ENCODE measurements at regions not wholly inside any gene's neighbourhood (a gene's known extent, or its start where the extent isn't known, plus 50 kb on each side); places are given as distances from the start of the nearest gene placed in this dataset.

DNA sequence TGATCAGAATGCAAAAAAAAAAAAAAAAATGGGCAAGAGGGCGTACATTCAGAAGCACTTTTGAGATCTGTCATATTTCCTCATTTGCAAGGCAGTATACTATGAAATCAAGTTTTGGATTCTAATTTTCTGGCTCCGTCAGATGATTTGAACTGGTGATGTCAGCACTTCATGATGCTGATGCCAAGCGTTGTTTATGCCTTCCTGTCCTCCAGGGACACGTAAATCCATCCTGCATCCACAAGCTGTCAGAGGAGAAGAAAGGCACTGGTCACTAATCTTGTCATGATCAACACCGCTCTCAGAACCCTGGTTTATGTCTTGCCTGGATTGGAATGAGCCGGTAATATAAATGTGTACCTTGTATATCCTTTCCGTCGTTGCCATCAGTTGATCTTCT, 152.1 kb upstream of the EPHA3 start:
- no peak overlapping the region for H3K4me3 ChIP-seq (ENCODE audit: low read depth in 1 of 3, low read length in 3 of 3)
- FAIRE-seq (no peak), DNase-seq (no peak)
- H3K36me3 ChIP-seq (ENCODE audit: control insufficient read depth in 3 of 3, insufficient read depth in 2 of 3, low read depth in 1 of 3, low read length in 3 of 3), result no peaks in the 10 kb centered on the region
- 86 to 87% (median 87%) methylated on average over 8 of the region's 8 CpGs for WGBS, 3 donors
- H3K27me3 ChIP-seq (ENCODE audit: control insufficient read depth in 3 of 3, insufficient read depth in 3 of 3, low read length in 3 of 3), result no peaks in the 10 kb centered on the region
- no peaks in the 10 kb centered on the region for H3K4me1 ChIP-seq (ENCODE audit: control insufficient read depth in 3 of 3, insufficient read depth in 2 of 3, low read depth in 1 of 3, low read length in 2 of 3)
- no peaks in the 10 kb centered on the region for H3K9me3 ChIP-seq (ENCODE audit: control insufficient read depth in 2 of 2, insufficient read depth in 1 of 2, low read depth in 1 of 2, low read length in 1 of 2)
- H3K27ac ChIP-seq (ENCODE audit: low read depth in 1 of 3, low read length in 2 of 3), result no peak overlapping the region

DNA sequence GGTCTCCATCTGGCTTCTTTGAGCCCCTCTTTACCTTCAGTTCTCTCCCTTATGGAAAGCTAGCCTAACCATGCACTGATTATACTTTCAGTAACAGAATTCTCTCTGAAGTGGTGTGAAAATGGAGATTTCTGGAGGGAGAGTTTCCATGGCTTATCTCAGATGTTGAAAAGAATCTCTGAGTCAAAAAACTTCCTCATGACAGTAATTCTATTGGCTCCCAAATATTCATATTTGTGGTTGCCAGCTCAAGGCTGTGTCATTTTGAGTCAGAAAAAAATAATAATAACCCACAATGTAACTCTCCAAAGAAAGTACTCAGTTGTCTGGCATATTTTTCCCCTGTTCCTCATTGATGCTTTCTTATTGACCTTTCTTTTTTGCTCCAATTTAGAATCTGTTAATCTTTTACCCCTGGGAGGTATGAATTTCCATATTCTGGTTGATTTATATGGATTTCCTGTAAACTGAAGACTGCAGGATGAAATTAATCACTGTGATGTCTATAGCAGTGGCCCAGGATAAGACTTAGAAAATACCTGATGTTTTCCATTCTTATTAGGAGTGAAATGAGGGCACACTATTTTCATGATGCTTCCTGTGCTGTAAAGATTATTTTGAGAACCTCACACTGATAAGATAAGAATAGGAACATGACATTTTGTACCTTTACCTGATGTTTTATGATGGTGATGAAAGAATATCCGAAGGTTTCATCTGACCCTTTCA, 149.5 kb upstream of the EPHA3 start:
- WGBS, 3 donors, result 14 to 40% (median 18%) methylated on average over 1 of the region's 1 CpG
- Histone ChIP-seq H3K27ac (ENCODE audit: low read depth in 1 of 3, low read length in 2 of 3) (no peak overlapping the region), H3K36me3 (ENCODE audit: control insufficient read depth in 3 of 3, insufficient read depth in 2 of 3, low read depth in 1 of 3, low read length in 3 of 3) (no peaks in the 10 kb centered on the region), H3K27me3 (ENCODE audit: control insufficient read depth in 3 of 3, insufficient read depth in 3 of 3, low read length in 3 of 3) (no peaks in the 10 kb centered on the region), H3K4me3 (ENCODE audit: low read depth in 1 of 3, low read length in 3 of 3) (no peak overlapping the region), H3K9me3 (ENCODE audit: control insufficient read depth in 2 of 2, insufficient read depth in 1 of 2, low read depth in 1 of 2, low read length in 1 of 2) (no peaks in the 10 kb centered on the region), H3K4me1 (ENCODE audit: control insufficient read depth in 3 of 3, insufficient read depth in 2 of 3, low read depth in 1 of 3, low read length in 2 of 3) (no peaks in the 10 kb centered on the region)
- DNase-seq (no peak), FAIRE-seq (no peak)

DNA sequence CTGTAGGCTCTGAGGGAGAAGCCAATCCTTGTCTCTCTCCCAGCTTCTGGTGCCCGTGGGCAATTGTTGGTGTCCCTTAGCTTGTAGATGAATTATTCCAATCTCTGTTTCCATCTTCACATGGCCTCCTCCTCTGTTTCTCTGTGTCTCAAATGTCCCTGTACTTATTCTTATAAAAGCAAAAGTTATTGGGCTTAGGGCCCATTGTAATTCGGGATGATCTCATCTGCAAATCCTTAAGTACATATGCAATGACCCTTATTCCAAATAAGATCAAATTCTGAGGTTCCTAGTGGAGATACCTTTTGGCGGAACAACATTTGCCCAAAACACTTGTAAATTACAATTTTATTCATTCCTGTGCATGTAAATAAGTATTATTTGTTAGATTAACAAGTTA, 147.4 kb upstream of the EPHA3 start:
- FAIRE-seq, result no peak
- Histone ChIP-seq H3K27me3 (ENCODE audit: control insufficient read depth in 3 of 3, insufficient read depth in 3 of 3, low read length in 3 of 3) (no peaks in the 10 kb centered on the region), H3K4me3 (ENCODE audit: low read depth in 1 of 3, low read length in 3 of 3) (no peak overlapping the region), H3K4me1 (ENCODE audit: control insufficient read depth in 3 of 3, insufficient read depth in 2 of 3, low read depth in 1 of 3, low read length in 2 of 3) (no peaks in the 10 kb centered on the region), H3K36me3 (ENCODE audit: control insufficient read depth in 3 of 3, insufficient read depth in 2 of 3, low read depth in 1 of 3, low read length in 3 of 3) (no peaks in the 10 kb centered on the region), H3K9me3 (ENCODE audit: control insufficient read depth in 2 of 2, insufficient read depth in 1 of 2, low read depth in 1 of 2, low read length in 1 of 2) (no peaks in the 10 kb centered on the region), H3K27ac (ENCODE audit: low read depth in 1 of 3, low read length in 2 of 3) (no peak overlapping the region)
- WGBS, 3 donors, result 69 to 82% (median 73%) methylated on average over 3 of the region's 3 CpGs
- DNase-seq, result no peak

DNA sequence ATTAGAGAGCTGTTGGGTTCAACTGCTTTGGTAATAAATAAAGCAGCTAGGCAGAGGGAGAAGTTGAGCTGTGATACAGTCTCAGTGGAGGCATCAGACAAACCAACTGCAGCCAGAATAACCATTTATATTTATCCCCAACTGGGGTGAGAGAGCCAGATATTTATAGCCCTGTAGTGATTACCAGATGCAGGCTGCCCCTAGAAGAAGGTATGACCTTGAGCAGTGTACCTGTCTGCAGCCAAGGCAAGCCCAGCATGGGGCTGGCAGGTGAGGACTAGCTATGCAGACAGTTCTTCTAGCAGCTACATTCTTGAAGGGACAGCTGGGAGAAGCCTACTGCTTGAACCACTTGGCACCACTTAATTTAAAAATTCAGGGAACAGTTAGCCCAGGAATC, 144.4 kb upstream of the EPHA3 start:
- Histone ChIP-seq H3K4me1 (ENCODE audit: control insufficient read depth in 3 of 3, insufficient read depth in 2 of 3, low read depth in 1 of 3, low read length in 2 of 3) (no peaks in the 10 kb centered on the region), H3K9me3 (ENCODE audit: control insufficient read depth in 2 of 2, insufficient read depth in 1 of 2, low read depth in 1 of 2, low read length in 1 of 2) (no peaks in the 10 kb centered on the region), H3K27me3 (ENCODE audit: control insufficient read depth in 3 of 3, insufficient read depth in 3 of 3, low read length in 3 of 3) (no peaks in the 10 kb centered on the region), H3K27ac (ENCODE audit: low read depth in 1 of 3, low read length in 2 of 3) (no peak overlapping the region), H3K4me3 (ENCODE audit: low read depth in 1 of 3, low read length in 3 of 3) (no peak overlapping the region), H3K36me3 (ENCODE audit: control insufficient read depth in 3 of 3, insufficient read depth in 2 of 3, low read depth in 1 of 3, low read length in 3 of 3) (no peaks in the 10 kb centered on the region)
- FAIRE-seq (no peak), DNase-seq (no peak)

DNA sequence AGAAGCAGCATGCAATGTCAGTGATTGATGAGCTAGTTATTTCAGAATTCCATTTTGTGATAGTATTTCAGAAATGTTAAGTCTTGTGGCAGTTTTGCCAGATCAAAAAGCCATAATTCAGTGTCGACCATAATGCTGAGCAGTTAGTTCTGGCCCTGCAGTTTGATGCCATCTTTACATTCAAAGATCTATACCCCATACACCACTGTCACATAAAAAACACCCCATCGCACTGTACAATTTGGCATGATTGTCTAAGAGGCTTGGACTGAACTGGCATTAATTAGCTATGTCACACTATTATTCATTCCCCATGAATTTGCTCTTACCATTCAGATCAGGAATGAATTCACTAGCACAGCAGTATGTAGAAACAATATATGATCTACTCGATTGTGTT, 127.7 kb upstream of the EPHA3 start:
- H3K4me1 ChIP-seq (ENCODE audit: control insufficient read depth in 3 of 3, insufficient read depth in 2 of 3, low read depth in 1 of 3, low read length in 2 of 3), result no peaks in the 10 kb centered on the region
- DNase-seq (no peak), FAIRE-seq (no peak)
- H3K4me3 ChIP-seq (ENCODE audit: low read depth in 1 of 3, low read length in 3 of 3), result no peak overlapping the region
- no peaks in the 10 kb centered on the region for H3K27me3 ChIP-seq (ENCODE audit: control insufficient read depth in 3 of 3, insufficient read depth in 3 of 3, low read length in 3 of 3)
- 79 to 90% (median 84%) methylated on average over 3 of the region's 3 CpGs for WGBS, 3 donors
- no peak overlapping the region for H3K27ac ChIP-seq (ENCODE audit: low read depth in 1 of 3, low read length in 2 of 3)
- no peaks in the 10 kb centered on the region for H3K36me3 ChIP-seq (ENCODE audit: control insufficient read depth in 3 of 3, insufficient read depth in 2 of 3, low read depth in 1 of 3, low read length in 3 of 3)
- peaks cover 0 to 3% of the 10 kb centered on the region in 2 donors for H3K9me3 ChIP-seq (ENCODE audit: control insufficient read depth in 2 of 2, insufficient read depth in 1 of 2, low read depth in 1 of 2, low read length in 1 of 2)

DNA sequence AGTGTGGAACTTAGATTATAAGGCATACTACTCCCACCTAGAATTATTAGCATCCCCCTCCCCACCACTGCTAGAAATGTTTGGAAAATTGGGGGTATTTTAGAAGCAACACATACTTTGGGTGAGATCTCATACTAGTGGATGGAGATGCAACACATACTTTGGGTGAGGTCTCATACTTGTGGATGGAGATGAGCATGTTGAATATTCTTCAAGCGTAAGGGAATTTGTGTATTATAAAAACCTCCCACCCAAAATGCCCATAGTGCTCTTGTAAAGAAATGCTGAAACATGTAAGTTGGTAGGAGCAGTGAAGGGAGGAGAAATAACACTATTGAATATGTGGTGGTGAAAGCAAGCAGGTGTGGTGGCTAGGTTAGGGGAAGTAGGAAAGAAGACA, 124.0 kb upstream of the EPHA3 start:
- no peaks in the 10 kb centered on the region for H3K27me3 ChIP-seq (ENCODE audit: control insufficient read depth in 3 of 3, insufficient read depth in 3 of 3, low read length in 3 of 3)
- H3K36me3 ChIP-seq (ENCODE audit: control insufficient read depth in 3 of 3, insufficient read depth in 2 of 3, low read depth in 1 of 3, low read length in 3 of 3), result no peaks in the 10 kb centered on the region
- no peak overlapping the region for H3K4me3 ChIP-seq (ENCODE audit: low read depth in 1 of 3, low read length in 3 of 3)
- FAIRE-seq (no peak), DNase-seq (no peak)
- H3K4me1 ChIP-seq (ENCODE audit: control insufficient read depth in 3 of 3, insufficient read depth in 2 of 3, low read depth in 1 of 3, low read length in 2 of 3), result no peaks in the 10 kb centered on the region
- no peaks in the 10 kb centered on the region for H3K9me3 ChIP-seq (ENCODE audit: control insufficient read depth in 2 of 2, insufficient read depth in 1 of 2, low read depth in 1 of 2, low read length in 1 of 2)
- WGBS, 3 donors, result 91 to 96% (median 93%) methylated on average over 1 of the region's 1 CpG
- H3K27ac ChIP-seq (ENCODE audit: low read depth in 1 of 3, low read length in 2 of 3), result no peak overlapping the region

DNA sequence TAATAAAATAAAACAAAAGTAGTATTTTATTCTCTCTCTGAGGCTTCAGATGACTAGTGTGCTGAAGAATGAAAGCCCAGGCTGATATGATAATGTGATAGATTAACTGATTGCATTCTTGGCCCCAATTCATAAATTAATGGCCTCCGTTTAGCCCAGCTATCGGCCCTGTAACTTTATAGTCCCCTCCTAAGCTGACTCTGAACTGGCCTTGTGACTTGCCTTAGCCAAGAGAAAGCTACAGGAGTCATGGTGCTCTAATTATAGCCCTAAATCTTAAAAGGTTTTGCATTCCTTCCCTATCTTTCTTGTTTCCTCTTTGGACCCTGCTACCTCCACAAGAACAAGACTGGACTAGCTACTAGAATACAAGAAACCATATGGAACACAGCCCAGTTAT, 123.2 kb upstream of the EPHA3 start:
- FAIRE-seq, result no peak
- WGBS, 3 donors, result 58 to 70% (median 61%) methylated on average over 2 of the region's 2 CpGs
- H3K9me3 ChIP-seq (ENCODE audit: control insufficient read depth in 2 of 2, insufficient read depth in 1 of 2, low read depth in 1 of 2, low read length in 1 of 2), result no peaks in the 10 kb centered on the region
- no peaks in the 10 kb centered on the region for H3K27me3 ChIP-seq (ENCODE audit: control insufficient read depth in 3 of 3, insufficient read depth in 3 of 3, low read length in 3 of 3)
- no peak overlapping the region for H3K27ac ChIP-seq (ENCODE audit: low read depth in 1 of 3, low read length in 2 of 3)
- no peaks in the 10 kb centered on the region for H3K36me3 ChIP-seq (ENCODE audit: control insufficient read depth in 3 of 3, insufficient read depth in 2 of 3, low read depth in 1 of 3, low read length in 3 of 3)
- DNase-seq, result no peak
- no peak overlapping the region for H3K4me3 ChIP-seq (ENCODE audit: low read depth in 1 of 3, low read length in 3 of 3)
- no peaks in the 10 kb centered on the region for H3K4me1 ChIP-seq (ENCODE audit: control insufficient read depth in 3 of 3, insufficient read depth in 2 of 3, low read depth in 1 of 3, low read length in 2 of 3)

DNA sequence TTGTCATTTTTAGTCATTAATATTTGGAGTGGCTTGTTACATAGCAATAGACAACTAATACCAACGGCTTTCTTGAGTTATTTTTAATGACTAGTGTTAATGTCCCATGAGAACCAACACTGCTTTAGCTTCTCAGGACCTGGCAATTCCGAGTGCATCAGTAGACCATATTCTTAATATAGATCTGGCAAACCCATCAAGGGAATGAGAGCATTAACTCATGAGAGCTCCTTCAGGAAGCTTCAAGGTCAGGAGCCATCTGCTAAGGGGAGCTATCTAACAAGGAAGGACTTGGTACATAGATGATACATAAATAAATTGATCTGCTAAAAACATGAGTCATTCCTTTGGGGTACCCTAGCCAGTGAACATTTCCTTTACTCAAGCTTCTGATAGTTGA, 122.6 kb upstream of the EPHA3 start:
- H3K9me3 ChIP-seq (ENCODE audit: control insufficient read depth in 2 of 2, insufficient read depth in 1 of 2, low read depth in 1 of 2, low read length in 1 of 2), result no peaks in the 10 kb centered on the region
- WGBS, 3 donors, result 51 to 70% (median 56%) methylated on average over 2 of the region's 2 CpGs
- DNase-seq, result no peak
- H3K36me3 ChIP-seq (ENCODE audit: control insufficient read depth in 3 of 3, insufficient read depth in 2 of 3, low read depth in 1 of 3, low read length in 3 of 3), result no peaks in the 10 kb centered on the region
- no peaks in the 10 kb centered on the region for H3K27me3 ChIP-seq (ENCODE audit: control insufficient read depth in 3 of 3, insufficient read depth in 3 of 3, low read length in 3 of 3)
- H3K4me1 ChIP-seq (ENCODE audit: control insufficient read depth in 3 of 3, insufficient read depth in 2 of 3, low read depth in 1 of 3, low read length in 2 of 3), result no peaks in the 10 kb centered on the region
- H3K4me3 ChIP-seq (ENCODE audit: low read depth in 1 of 3, low read length in 3 of 3), result no peak overlapping the region
- H3K27ac ChIP-seq (ENCODE audit: low read depth in 1 of 3, low read length in 2 of 3), result no peak overlapping the region
- no peak for FAIRE-seq

DNA sequence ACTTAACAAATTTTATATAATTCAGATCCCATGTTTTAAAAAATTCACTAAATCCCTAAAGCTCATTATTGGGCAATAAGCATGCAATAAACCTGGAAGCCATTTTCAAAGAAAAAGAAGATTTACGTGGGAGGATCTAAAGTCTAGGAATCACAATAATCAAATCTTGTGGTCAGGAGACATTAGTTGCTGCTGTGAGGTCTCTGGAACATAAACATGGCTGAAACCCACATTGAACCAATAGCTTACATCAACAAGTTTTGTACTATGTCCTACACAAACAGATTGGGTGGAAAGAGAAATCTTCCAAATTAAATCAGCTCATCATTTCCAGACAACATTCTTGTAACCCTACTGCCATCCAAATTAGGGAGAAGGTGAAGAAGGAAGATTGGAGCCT, 121.9 kb upstream of the EPHA3 start:
- DNase-seq (no peak), FAIRE-seq (no peak)
- no peaks in the 10 kb centered on the region for H3K36me3 ChIP-seq (ENCODE audit: control insufficient read depth in 3 of 3, insufficient read depth in 2 of 3, low read depth in 1 of 3, low read length in 3 of 3)
- peaks cover 0 to under 1% of the 10 kb centered on the region in 2 donors for H3K9me3 ChIP-seq (ENCODE audit: control insufficient read depth in 2 of 2, insufficient read depth in 1 of 2, low read depth in 1 of 2, low read length in 1 of 2)
- no peak overlapping the region for H3K4me3 ChIP-seq (ENCODE audit: low read depth in 1 of 3, low read length in 3 of 3)
- no peaks in the 10 kb centered on the region for H3K27me3 ChIP-seq (ENCODE audit: control insufficient read depth in 3 of 3, insufficient read depth in 3 of 3, low read length in 3 of 3)
- no peaks in the 10 kb centered on the region for H3K4me1 ChIP-seq (ENCODE audit: control insufficient read depth in 3 of 3, insufficient read depth in 2 of 3, low read depth in 1 of 3, low read length in 2 of 3)
- 61 to 71% (median 63%) methylated on average over 1 of the region's 1 CpG for WGBS, 3 donors
- no peak overlapping the region for H3K27ac ChIP-seq (ENCODE audit: low read depth in 1 of 3, low read length in 2 of 3)

Measured in small intestine (tissue), 7 donors.